GM12891 (cell line): ENCODE measurements at regions not wholly inside any gene's neighbourhood (a gene's known extent, or its start where the extent isn't known, plus 50 kb on each side); places are given as distances from the start of the nearest gene placed in this dataset.

ENCODE experiments used
- DNase-seq: peaks from one replicate; pipeline ENCODE4 v3.0.0; 2011; ENCODE audit warnings: low spot score; ENCODE audit not compliant: insufficient read length
- FAIRE-seq: peaks from 2 replicates; lab custom pipeline; 2011; peaks lifted over from hg19 to GRCh38; lab: Jason Lieb, UNC
- PAX5 ChIP-seq: IDR thresholded peaks from 2 replicates; pipeline ENCODE4 v1.6.1; 2011; ENCODE audit warnings: low read length, moderate library complexity, mild to moderate bottlenecking; ENCODE audit not compliant: insufficient read depth, severe bottlenecking
- POLR2A ChIP-seq: IDR thresholded peaks from 2 replicates; pipeline ENCODE4 v1.6.1; 2011; ENCODE audit warnings: low read depth, low read length, control low read depth
- POLR2AphosphoS5 ChIP-seq: IDR thresholded peaks from 2 replicates; pipeline ENCODE4 v1.6.1; 2011; ENCODE audit warnings: low read depth, low read length, control low read depth
- POU2F2 ChIP-seq: IDR thresholded peaks from 2 replicates; pipeline ENCODE4 v1.6.1; 2011; ENCODE audit warnings: low read depth, mild to moderate bottlenecking, control low read depth, low read length, moderate library complexity
- SPI1 ChIP-seq: IDR thresholded peaks from 2 replicates; pipeline ENCODE4 v1.6.1; 2011; ENCODE audit warnings: low read depth, low read length, control low read depth
- TAF1 ChIP-seq: IDR thresholded peaks from 2 replicates; pipeline ENCODE4 v1.6.1; 2011; ENCODE audit warnings: low read depth, low read length, control low read depth

- no peak for TF ChIP-seq TAF1
- no peak for TF ChIP-seq POU2F2
- TF ChIP-seq POLR2AphosphoS5 = no peak
- DNase-seq = no peak
- no peak for FAIRE-seq
Measured at GRCh38 chr13:91142572-91142971, 204.9 kb upstream of the MIR17HG start.

- no peak for FAIRE-seq
- TF ChIP-seq TAF1 = no peak
- TF ChIP-seq SPI1 = no peak
- TF ChIP-seq POU2F2 = no peak
- no peak for TF ChIP-seq POLR2AphosphoS5
- TF ChIP-seq PAX5 = no peak
- TF ChIP-seq POLR2A = no peak
- DNase-seq = no peak
Measured at GRCh38 chr13:91144054-91144453, 203.4 kb upstream of the MIR17HG start.

- FAIRE-seq (no peak), DNase-seq (no peak)
- TF ChIP-seq POLR2AphosphoS5 = no peak
Measured at GRCh38 chr13:91144486-91144885, 203.0 kb upstream of the MIR17HG start.

GRCh38 chr13:91145571-91146205 is 201.8 kb upstream of the MIR17HG start:
- DNase-seq = no peak
- no peak for TF ChIP-seq SPI1
- TF ChIP-seq POLR2A = no peak
- TF ChIP-seq PAX5 = no peak
- no peak for TF ChIP-seq TAF1
- TF ChIP-seq POU2F2 = no peak
- TF ChIP-seq POLR2AphosphoS5 = no peak
- FAIRE-seq = no peak

- TF ChIP-seq TAF1 (no peak), SPI1 (no peak), POLR2A (no peak), POLR2AphosphoS5 (no peak), PAX5 (no peak), POU2F2 (no peak)
- no peak for FAIRE-seq
- no peak for DNase-seq
Measured at GRCh38 chr13:91146601-91147000, 200.9 kb upstream of the MIR17HG start.

- FAIRE-seq = no peak
- TF ChIP-seq PAX5 (no peak), TAF1 (no peak), POU2F2 (no peak), POLR2AphosphoS5 (no peak), POLR2A (no peak)
- no peak for DNase-seq
Measured at GRCh38 chr13:91148098-91148497, 199.4 kb upstream of the MIR17HG start.

- FAIRE-seq (no peak), DNase-seq (no peak)
- no peak for TF ChIP-seq POU2F2
- no peak for TF ChIP-seq PAX5
- TF ChIP-seq TAF1 = no peak
- no peak for TF ChIP-seq POLR2A
- TF ChIP-seq POLR2AphosphoS5 = no peak
- no peak for TF ChIP-seq SPI1
Measured at GRCh38 chr13:91151921-91152320, 195.6 kb upstream of the MIR17HG start.

GRCh38 chr13:91153372-91153771 is 194.1 kb upstream of the MIR17HG start:
- FAIRE-seq (no peak), DNase-seq (no peak)
- TF ChIP-seq POU2F2 (no peak), SPI1 (no peak), POLR2A (no peak), TAF1 (no peak), POLR2AphosphoS5 (no peak)

- FAIRE-seq (no peak), DNase-seq (no peak)
- TF ChIP-seq SPI1 (no peak), PAX5 (no peak)
Measured at GRCh38 chr13:91154558-91155353, 192.7 kb upstream of the MIR17HG start.

- FAIRE-seq (no peak), DNase-seq (no peak)
- no peak for TF ChIP-seq TAF1
- TF ChIP-seq PAX5 = no peak
- no peak for TF ChIP-seq POLR2AphosphoS5
- TF ChIP-seq POU2F2 = no peak
- no peak for TF ChIP-seq SPI1
- no peak for TF ChIP-seq POLR2A
Measured at GRCh38 chr13:91155512-91156114, 191.9 kb upstream of the MIR17HG start.
